ENCODE measurements at regions not wholly inside any gene's neighbourhood (a gene's known extent, or its start where the extent isn't known, plus 50 kb on each side); places are given as distances from the start of the nearest gene placed in this dataset.

GRCh38 chr21:35136106-35136505 lies 87.0 kb upstream of the RUNX1 start:
- intact Hi-C loops (cut with DNase I), result no loop called here
- Histone ChIP-seq H3K4me3 (no peak overlapping the region), H3K27me3 (peaks cover 0 to 1% (median 0%) of the 10 kb centered on the region in 9 donors), H3K27ac (no peak overlapping the region), H3K9me3 (no peaks in the 10 kb centered on the region), H3K36me3 (no peaks in the 10 kb centered on the region), H3K4me1 (peaks cover 0 to 11% (median 0%) of the 10 kb centered on the region in 12 donors)
- DNase-seq (no peak), ATAC-seq (no peak)
- WGBS, 4 donors, result 72 to 84% (median 77%) methylated on average over 3 of the region's 3 CpGs
- no peak for TF ChIP-seq CTCF (IDR thresholded peaks at IDR 0.05)
- no peak for TF ChIP-seq POLR2A (IDR thresholded peaks at IDR 0.05)

- peaks cover 0 to 11% (median 0%) of the 10 kb centered on the region in 12 donors for H3K4me1 ChIP-seq
- no peak for ATAC-seq
- WGBS, 4 donors, result 77 to 85% (median 81%) methylated on average over 7 of the region's 7 CpGs
Measured at GRCh38 chr21:35135481-35135880, 86.4 kb upstream of the RUNX1 start.

GRCh38 chr21:35134309-35134708 lies 85.2 kb upstream of the RUNX1 start:
- WGBS, 4 donors, result 56 to 67% (median 63%) methylated on average over 2 of the region's 2 CpGs
- no peak overlapping the region for H3K27ac ChIP-seq
- H3K4me1 ChIP-seq, result peaks cover 0 to 11% (median 0%) of the 10 kb centered on the region in 12 donors
- intact Hi-C loops (cut with DNase I), result no loop called here
- H3K9me3 ChIP-seq, result peaks cover 0 to 8% (median 0%) of the 10 kb centered on the region in 12 donors
- no peaks in the 10 kb centered on the region for H3K36me3 ChIP-seq
- no peak for ATAC-seq
- no peak for DNase-seq
- no peak overlapping the region for H3K4me3 ChIP-seq
- peaks cover 0 to 3% (median 0%) of the 10 kb centered on the region in 9 donors for H3K27me3 ChIP-seq
- TF ChIP-seq CTCF (IDR thresholded peaks at IDR 0.05), result no peak
- TF ChIP-seq POLR2A (IDR thresholded peaks at IDR 0.05), result no peak

More at GRCh38 chr21:35135481-35135880, 86.4 kb upstream of the RUNX1 start:
- no peak overlapping the region for H3K4me3 ChIP-seq
- no peaks in the 10 kb centered on the region for H3K36me3 ChIP-seq
- no peak for TF ChIP-seq POLR2A (IDR thresholded peaks at IDR 0.05)
- no peak for TF ChIP-seq CTCF (IDR thresholded peaks at IDR 0.05)
- peaks cover 0 to 4% (median 0%) of the 10 kb centered on the region in 12 donors for H3K9me3 ChIP-seq
- intact Hi-C loops (cut with DNase I), result no loop called here
- no peak overlapping the region for H3K27ac ChIP-seq
- H3K27me3 ChIP-seq, result peaks cover 0 to 3% (median 0%) of the 10 kb centered on the region in 9 donors
- DNase-seq, result no peak

- Histone ChIP-seq H3K36me3 (no peaks in the 10 kb centered on the region), H3K27me3 (peaks cover 0 to 3% (median 0%) of the 10 kb centered on the region in 9 donors), H3K4me3 (no peak overlapping the region), H3K9me3 (peaks cover 0 to 32% (median 5%) of the 10 kb centered on the region in 12 donors), H3K4me1 (no peaks in the 10 kb centered on the region), H3K27ac (no peak overlapping the region)
- ATAC-seq, result no peak
- DNase-seq, result no peak
- 92 to 100% (median 95%) methylated on average over 3 of the region's 3 CpGs for WGBS, 4 donors
- intact Hi-C loops (cut with DNase I), result no loop called here
- TF ChIP-seq CTCF (IDR thresholded peaks at IDR 0.05) (no peak), POLR2A (IDR thresholded peaks at IDR 0.05) (no peak)
Measured at GRCh38 chr21:35128536-35128935, 79.4 kb upstream of the RUNX1 start.

Data from heart left ventricle (tissue), 16 donors.